ENCODE measurements at regions not wholly inside any gene's neighbourhood (a gene's known extent, or its start where the extent isn't known, plus 50 kb on each side); places are given as distances from the start of the nearest gene placed in this dataset.
"Not testable (repeated sequence)": the region's sequence is repeated elsewhere in the genome, so short reads cannot be mapped to it uniquely, and the experiment has no call there.

DNA sequence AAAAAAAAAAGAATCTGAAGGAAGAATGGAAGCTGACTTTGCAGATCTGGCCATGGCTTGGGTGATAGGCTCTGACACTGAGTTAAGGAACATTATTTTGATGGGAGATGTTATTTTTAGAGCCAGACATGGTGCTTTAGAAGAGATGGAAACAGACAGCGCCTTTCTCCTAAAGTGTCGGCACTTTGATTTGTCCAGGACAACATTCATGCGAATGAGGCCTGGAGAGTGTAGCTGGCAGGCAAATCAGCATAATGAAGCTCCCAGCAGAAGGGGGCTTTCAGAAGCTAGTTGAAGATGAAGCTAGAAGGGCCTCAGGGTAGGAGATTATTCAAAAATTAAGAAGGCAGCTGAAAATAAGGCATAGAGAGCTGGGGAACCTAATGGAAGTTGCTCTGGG, 397.7 kb downstream of the RWDD3 start:
- H3K4me3 Mint-ChIP-seq, result no peak overlapping the region
- H3K4me1 Mint-ChIP-seq, result no peaks in the 10 kb centered on the region
- peaks cover 18% of the 10 kb centered on the region for H3K9me3 Mint-ChIP-seq
- no peaks in the 10 kb centered on the region for H3K36me3 Mint-ChIP-seq
- H3K27me3 Mint-ChIP-seq, result no peaks in the 10 kb centered on the region
- no peak overlapping the region for H3K27ac Mint-ChIP-seq

DNA sequence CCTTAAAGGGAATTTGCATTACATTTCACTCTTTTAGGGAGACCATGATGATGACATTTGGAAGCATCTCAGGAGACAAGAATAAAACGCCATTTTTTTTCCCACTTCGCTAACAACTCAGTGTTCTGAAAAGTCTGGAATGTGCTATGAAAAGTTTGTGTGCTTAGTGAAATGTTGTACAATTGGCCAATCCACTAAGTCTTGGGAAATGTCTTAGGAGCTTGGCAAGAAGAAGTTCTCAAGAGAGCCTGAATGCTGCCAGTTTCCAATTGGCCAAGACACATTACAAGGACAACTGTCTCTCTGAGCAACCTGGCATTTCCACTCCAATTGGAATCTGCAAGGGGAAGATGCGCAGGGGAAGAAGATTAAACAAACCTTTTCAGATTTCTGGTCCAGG, 401.8 kb downstream of the RWDD3 start:
- no peak overlapping the region for H3K27ac Mint-ChIP-seq
- H3K27me3 Mint-ChIP-seq, result no peaks in the 10 kb centered on the region
- no peaks in the 10 kb centered on the region for H3K4me1 Mint-ChIP-seq
- H3K9me3 Mint-ChIP-seq, result no peaks in the 10 kb centered on the region
- H3K36me3 Mint-ChIP-seq, result no peaks in the 10 kb centered on the region
- H3K4me3 Mint-ChIP-seq, result no peak overlapping the region

DNA sequence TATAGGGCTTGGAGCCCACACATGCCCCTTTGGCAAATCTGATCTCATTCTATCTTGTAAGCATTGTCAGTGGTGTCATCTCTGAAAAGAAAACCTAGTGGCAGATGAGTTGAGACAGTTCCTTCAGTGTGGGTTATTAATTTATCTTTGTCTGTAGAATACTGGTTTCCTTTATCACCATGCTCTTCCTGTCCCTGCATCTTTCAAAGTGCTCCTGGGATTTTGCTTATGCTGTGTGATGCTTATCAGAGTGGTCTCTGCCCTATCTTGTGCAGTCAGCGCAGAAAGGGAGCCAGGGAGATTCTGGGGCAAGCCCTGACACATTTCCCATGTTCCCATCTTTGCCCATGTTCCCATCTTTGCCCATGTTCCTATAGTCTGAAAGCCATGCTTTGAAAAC, 402.9 kb downstream of the RWDD3 start:
- H3K27me3 Mint-ChIP-seq, result no peaks in the 10 kb centered on the region
- H3K9me3 Mint-ChIP-seq, result no peaks in the 10 kb centered on the region
- no peaks in the 10 kb centered on the region for H3K4me1 Mint-ChIP-seq
- H3K36me3 Mint-ChIP-seq, result no peaks in the 10 kb centered on the region
- H3K4me3 Mint-ChIP-seq, result no peak overlapping the region
- H3K27ac Mint-ChIP-seq, result no peak overlapping the region

DNA sequence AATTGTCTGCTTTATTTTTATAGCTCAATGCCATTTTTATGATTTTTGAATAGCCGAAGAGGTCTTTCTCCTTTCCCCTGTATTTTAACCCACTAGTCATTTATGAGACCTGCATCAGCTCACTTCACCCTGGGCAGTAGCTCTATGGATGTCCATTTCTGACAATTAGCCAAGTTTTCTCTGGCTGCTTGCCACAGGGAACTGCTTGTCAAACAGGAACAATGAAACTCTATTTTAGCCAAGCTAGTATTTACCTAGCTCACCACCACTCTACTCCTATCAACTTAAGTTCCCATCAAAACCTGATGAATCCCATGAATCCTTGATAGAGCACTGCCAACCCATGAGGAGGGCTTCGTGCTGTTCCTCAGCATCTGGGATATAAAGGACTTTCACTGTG, 406.7 kb downstream of the RWDD3 start:
- H3K27me3 Mint-ChIP-seq, result no peaks in the 10 kb centered on the region
- H3K9me3 Mint-ChIP-seq, result peaks cover 5% of the 10 kb centered on the region
- no peak overlapping the region for H3K4me3 Mint-ChIP-seq
- H3K36me3 Mint-ChIP-seq, result no peaks in the 10 kb centered on the region
- H3K27ac Mint-ChIP-seq, result no peak overlapping the region
- H3K4me1 Mint-ChIP-seq, result no peaks in the 10 kb centered on the region

DNA sequence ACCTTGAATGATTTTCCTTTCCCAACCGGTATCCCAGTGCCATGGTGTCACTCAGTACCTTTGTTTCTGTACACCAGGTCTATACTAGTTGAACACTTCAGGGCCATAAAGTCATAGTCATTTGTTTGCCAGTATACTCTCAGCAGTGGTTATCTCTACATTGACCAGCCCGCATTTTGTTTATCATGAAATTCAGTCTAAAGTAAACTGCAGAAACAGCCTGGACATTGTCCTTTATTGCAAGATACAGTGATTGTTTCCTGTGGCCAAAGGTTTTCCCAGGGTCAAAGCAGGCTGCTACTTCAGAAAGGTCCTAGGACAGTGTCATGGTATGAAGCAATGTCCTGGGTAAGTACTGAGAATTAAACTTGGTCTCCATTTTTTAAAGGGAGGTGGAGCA, 407.4 kb downstream of the RWDD3 start:
- Mint-ChIP-seq H3K4me1 (no peaks in the 10 kb centered on the region), H3K36me3 (no peaks in the 10 kb centered on the region), H3K9me3 (peaks cover 5% of the 10 kb centered on the region), H3K27ac (no peak overlapping the region), H3K27me3 (no peaks in the 10 kb centered on the region), H3K4me3 (no peak overlapping the region)

DNA sequence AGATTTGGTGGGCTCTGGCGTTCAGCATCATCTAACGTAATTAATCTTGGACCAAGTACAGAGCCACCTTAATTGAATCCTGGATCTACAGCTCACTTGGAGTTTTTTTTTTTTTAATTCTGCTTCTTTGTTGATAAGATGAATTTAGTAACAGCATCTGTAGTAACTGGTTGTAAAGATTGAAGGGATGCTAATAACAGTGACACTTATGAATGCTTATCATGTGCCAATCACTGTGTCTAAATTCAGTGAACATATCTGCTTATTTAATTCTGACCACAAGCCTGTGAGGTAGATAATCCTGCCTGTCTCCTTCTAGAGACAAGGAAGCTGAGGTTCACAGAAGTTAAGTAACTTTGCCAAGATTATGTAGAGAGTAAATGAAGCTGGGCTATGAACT, 408.0 kb downstream of the RWDD3 start:
- Mint-ChIP-seq H3K4me3 (no peak overlapping the region), H3K27me3 (no peaks in the 10 kb centered on the region), H3K27ac (no peak overlapping the region), H3K4me1 (no peaks in the 10 kb centered on the region), H3K36me3 (no peaks in the 10 kb centered on the region), H3K9me3 (peaks cover 11% of the 10 kb centered on the region)

DNA sequence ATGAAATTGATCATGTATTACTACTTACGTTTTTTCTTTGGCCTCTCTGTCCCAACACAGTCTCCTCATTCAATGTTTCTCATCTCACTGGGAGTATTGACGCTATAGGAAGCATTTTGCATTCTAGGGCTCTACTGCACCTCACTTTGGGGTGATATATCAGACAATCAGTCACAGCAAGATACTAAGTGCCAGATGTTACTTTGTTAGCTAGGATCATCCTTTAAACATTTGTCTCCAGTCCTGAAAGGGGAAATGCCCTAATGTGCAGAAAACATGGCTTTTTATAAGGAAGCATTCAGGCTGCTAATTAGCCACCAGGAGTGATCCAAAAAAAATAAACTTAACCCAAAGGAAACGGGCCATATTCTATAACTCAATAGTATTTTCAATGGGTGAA, 409.1 kb downstream of the RWDD3 start:
- H3K36me3 Mint-ChIP-seq, result no peaks in the 10 kb centered on the region
- H3K27ac Mint-ChIP-seq, result no peak overlapping the region
- no peaks in the 10 kb centered on the region for H3K4me1 Mint-ChIP-seq
- no peak overlapping the region for H3K4me3 Mint-ChIP-seq
- peaks cover 11% of the 10 kb centered on the region for H3K9me3 Mint-ChIP-seq
- H3K27me3 Mint-ChIP-seq, result no peaks in the 10 kb centered on the region

DNA sequence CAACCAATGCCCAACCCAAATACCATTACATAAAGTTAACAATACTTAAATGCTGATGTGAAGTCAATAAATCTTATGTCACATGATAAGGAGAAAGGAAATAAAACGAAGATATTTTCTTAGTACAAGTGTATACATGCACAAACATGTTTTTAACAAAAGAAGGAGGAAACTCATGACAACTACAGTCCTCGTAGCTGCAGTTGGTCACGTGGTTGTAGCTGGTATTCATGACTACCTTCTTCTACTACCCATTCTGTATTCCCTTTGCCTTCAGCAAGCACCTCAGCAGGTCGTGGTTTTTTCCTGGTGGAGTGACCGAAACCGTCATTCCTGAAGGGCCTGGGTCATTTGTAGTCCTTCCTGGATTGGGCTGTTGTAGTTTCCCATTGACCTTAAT, 411.1 kb downstream of the RWDD3 start:
- not testable (repeated sequence) for H3K4me3 Mint-ChIP-seq, H3K36me3 Mint-ChIP-seq, H3K27ac Mint-ChIP-seq, H3K27me3 Mint-ChIP-seq, H3K4me1 Mint-ChIP-seq
- H3K9me3 Mint-ChIP-seq, result peaks cover 11% of the 10 kb centered on the region

DNA sequence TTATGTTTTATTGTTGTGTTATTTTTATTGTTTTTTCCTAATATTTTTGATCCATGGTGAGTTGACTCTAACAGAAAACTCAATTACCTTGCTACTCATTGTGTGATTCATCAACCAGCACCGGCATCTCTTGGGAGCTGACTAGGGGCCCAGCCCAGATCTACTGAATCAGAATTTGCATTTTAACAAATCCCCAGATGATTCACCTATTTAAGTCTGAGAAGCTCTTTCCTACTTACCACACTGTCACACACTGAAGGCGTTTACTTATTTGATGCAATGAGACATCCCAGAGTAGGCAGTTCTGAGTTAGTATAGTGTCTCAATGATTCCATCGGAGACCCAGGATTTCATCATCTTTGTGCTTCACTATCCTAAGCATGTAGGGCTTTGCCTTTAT, 416.6 kb downstream of the RWDD3 start:
- peaks cover 6% of the 10 kb centered on the region for H3K9me3 Mint-ChIP-seq

DNA sequence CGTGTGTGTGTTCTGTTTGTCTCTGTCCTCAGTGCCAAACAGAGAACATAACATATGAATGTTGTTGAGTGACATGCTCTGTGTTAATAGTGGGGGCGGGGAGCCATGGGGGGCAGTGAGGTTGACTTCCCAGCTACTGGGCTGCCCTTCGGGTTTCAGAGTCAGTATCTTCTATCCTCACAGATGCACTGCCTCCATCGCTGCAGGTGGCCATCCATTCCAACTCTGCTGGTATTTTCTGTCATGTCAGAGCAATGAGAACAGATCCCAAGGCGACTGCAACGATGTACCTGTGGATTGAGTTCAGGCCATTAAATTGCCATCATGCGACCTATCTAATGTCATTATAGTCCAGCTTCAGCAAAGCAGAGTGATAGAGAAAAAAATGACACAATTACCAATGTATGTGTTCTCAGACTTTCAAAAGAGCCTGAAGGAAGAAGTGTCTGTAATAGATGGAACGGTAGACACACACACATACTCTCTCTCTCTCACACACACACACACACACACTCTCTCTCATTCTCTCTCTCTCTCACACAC, 418.5 kb downstream of the RWDD3 start:
- Mint-ChIP-seq H3K4me3 (no peak overlapping the region), H3K9me3 (no peaks in the 10 kb centered on the region), H3K36me3 (no peaks in the 10 kb centered on the region), H3K27me3 (no peaks in the 10 kb centered on the region), H3K4me1 (no peaks in the 10 kb centered on the region), H3K27ac (no peak overlapping the region)

More for the DNA sequence above, 416.6 kb downstream of the RWDD3 start:
- Mint-ChIP-seq H3K4me3 (no peak overlapping the region), H3K4me1 (no peaks in the 10 kb centered on the region), H3K36me3 (no peaks in the 10 kb centered on the region), H3K27me3 (no peaks in the 10 kb centered on the region), H3K27ac (no peak overlapping the region)

DNA sequence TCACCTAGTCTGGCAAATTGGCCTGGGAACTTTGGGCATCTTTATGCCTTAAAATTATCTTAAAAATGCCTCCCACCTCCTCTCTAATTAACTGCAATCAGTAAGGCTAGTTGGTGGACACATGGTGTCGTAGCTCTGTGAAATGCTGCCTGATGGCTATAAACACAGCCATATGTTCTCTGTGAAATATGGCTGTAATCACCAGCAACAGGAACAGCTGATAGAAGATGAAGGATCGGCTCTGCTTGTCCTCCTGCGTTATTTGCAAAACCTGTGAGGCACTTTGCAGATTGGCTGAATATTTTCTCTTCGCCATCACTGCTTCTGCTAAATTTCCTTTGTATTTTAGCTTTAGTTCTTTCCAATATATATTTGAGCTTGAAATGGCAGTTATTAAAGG, 419.6 kb downstream of the RWDD3 start:
- H3K27ac Mint-ChIP-seq, result no peak overlapping the region
- H3K9me3 Mint-ChIP-seq, result peaks cover 2% of the 10 kb centered on the region
- no peak overlapping the region for H3K4me3 Mint-ChIP-seq
- H3K27me3 Mint-ChIP-seq, result no peaks in the 10 kb centered on the region
- H3K36me3 Mint-ChIP-seq, result no peaks in the 10 kb centered on the region
- H3K4me1 Mint-ChIP-seq, result no peaks in the 10 kb centered on the region

DNA sequence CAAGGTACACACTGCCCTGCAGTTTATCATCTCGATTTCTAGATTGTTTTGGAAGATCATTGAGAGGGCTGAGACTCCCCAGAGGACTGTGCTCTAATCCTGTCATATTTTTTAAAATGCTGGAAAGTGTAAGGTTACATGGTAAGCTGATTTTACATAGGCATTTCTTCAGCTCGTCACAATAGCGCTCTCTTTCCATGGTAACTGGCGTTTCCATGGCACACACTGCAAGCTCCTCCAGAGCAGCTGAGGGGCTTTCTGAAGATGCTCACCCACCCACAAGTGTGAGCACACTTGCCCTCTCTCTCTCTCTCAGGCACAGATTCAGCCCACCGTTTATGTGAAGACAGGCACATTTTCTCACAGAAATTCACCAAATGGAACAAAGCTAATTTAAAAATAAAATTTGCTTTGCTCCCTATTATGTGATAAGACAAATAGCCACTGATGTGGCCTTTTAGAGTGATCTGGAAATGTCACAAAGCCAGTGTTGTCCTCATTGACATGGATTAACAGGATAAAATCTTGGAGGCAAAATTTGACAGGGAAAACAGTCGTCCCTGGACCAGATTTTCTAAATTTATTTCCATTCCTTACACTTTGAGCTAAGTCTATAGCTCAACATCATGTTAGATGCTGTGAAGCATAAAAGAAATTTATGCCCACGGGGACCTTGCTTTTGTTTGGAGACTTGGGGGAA, 421.5 kb downstream of the RWDD3 start:
- Mint-ChIP-seq H3K9me3 (peaks cover 7% of the 10 kb centered on the region), H3K4me1 (no peaks in the 10 kb centered on the region), H3K4me3 (no peak overlapping the region), H3K27me3 (no peaks in the 10 kb centered on the region), H3K27ac (no peak overlapping the region), H3K36me3 (no peaks in the 10 kb centered on the region)

DNA sequence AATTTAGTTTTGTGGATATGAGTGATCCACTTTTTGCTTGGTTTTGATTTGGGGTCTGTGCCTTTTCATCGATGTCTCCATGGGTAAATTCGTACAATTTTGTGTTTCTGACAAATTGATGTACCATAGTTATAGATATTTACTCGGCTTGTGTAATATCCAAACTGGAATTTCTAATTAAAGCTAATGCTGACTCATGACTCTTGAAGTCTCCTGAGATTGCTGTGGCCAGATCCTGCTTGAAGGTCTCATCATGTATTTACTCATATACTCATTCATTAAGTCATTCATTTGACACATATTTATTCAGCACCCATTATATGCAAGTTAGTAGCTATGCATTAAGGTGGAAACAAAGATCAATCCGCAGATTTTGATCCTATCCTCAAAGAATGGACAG, 423.2 kb downstream of the RWDD3 start:
- Mint-ChIP-seq H3K36me3 (no peaks in the 10 kb centered on the region), H3K27ac (no peak overlapping the region), H3K4me1 (no peaks in the 10 kb centered on the region), H3K9me3 (peaks cover 7% of the 10 kb centered on the region), H3K27me3 (no peaks in the 10 kb centered on the region), H3K4me3 (no peak overlapping the region)

DNA sequence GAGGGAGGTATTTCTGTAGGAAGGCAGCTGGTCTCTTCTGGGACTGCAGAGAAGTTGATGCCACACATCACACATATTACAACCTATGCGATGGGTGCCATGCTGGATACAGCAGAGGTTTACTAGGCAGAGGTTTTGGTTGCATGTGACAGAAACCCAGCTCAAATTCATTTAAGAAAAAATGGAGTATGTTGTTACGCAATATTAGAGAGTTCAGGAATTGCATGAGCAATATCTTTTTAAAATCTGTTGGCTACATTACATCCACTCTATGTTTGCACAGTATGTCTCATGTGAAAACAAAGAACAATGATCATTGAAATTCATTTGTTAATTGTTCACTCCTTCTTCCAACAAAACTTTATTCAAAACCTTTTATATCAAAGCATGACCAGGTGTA, 425.2 kb downstream of the RWDD3 start:
- no peaks in the 10 kb centered on the region for H3K36me3 Mint-ChIP-seq
- H3K27ac Mint-ChIP-seq, result no peak overlapping the region
- H3K4me1 Mint-ChIP-seq, result no peaks in the 10 kb centered on the region
- H3K9me3 Mint-ChIP-seq, result peaks cover 7% of the 10 kb centered on the region
- H3K27me3 Mint-ChIP-seq, result no peaks in the 10 kb centered on the region
- H3K4me3 Mint-ChIP-seq, result no peak overlapping the region

DNA sequence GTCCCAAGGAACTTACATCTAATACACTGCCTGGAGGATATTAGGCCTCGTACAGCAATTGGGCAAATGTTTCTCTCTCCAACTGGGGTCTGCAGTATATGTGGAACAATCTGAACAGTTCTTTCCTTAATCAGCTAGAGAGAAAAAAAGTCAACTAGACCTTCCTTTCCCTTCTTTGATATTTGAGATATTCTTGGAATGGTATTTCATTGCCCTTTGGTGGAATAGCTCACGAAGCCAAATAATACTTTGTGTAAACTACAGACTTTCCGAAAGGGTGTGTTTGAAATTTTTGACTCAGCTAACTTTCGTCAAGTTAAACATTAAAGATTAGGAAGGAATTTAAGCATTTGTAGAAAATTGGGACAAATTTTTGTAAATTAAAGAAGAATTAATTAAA, 425.6 kb downstream of the RWDD3 start:
- peaks cover 7% of the 10 kb centered on the region for H3K9me3 Mint-ChIP-seq
- no peak overlapping the region for H3K4me3 Mint-ChIP-seq
- H3K27ac Mint-ChIP-seq, result no peak overlapping the region
- H3K36me3 Mint-ChIP-seq, result no peaks in the 10 kb centered on the region
- no peaks in the 10 kb centered on the region for H3K27me3 Mint-ChIP-seq
- no peaks in the 10 kb centered on the region for H3K4me1 Mint-ChIP-seq

DNA sequence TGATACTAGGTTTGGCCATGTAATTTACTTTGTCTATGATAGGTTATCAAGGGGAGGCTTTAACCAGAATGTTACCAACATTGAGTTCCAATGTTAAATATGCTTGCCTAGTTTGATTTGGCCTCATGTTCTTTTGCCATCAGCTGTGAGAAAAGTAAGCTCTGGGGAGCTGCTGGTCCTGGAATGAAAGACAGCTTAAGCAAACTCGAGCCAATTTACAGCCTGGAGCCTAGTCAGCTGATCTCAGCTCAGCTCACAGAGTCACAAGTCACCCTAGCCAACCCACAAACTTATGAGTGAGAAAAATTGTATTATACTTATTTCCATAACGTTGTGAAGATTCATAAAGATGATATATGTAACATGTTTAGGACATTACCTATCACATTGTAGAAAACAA, 426.7 kb downstream of the RWDD3 start:
- Mint-ChIP-seq H3K4me1 (no peaks in the 10 kb centered on the region), H3K27ac (no peak overlapping the region), H3K4me3 (no peak overlapping the region), H3K36me3 (no peaks in the 10 kb centered on the region), H3K27me3 (no peaks in the 10 kb centered on the region), H3K9me3 (peaks cover 7% of the 10 kb centered on the region)

DNA sequence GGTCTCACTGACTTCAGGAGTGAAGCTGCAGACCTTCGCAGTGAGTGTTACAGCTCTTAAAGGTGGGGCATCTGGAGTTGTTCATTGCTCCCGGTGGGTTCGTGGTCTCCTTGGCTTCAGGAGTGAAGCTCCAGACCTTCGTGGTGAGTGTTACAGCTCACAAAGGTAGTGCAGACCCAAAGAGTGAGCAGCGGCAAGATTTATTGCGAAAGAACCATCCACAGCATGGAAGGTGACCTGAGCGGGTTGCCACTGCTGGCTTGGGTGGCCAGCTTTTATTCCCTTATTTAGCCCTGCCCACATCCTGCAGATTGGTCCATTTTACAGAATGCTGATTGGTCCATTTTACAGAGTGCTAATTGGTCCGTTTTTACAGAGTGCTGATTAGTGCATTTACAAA, 429.5 kb downstream of the RWDD3 start:
- H3K36me3 Mint-ChIP-seq, H3K4me3 Mint-ChIP-seq, H3K27me3 Mint-ChIP-seq, H3K9me3 Mint-ChIP-seq, H3K27ac Mint-ChIP-seq, H3K4me1 Mint-ChIP-seq: not testable (repeated sequence)
